ENCODE measurements at regions not wholly inside any gene's neighbourhood (a gene's known extent, or its start where the extent isn't known, plus 50 kb on each side); places are given as distances from the start of the nearest gene placed in this dataset.

- TF ChIP-seq, protein P1, sequence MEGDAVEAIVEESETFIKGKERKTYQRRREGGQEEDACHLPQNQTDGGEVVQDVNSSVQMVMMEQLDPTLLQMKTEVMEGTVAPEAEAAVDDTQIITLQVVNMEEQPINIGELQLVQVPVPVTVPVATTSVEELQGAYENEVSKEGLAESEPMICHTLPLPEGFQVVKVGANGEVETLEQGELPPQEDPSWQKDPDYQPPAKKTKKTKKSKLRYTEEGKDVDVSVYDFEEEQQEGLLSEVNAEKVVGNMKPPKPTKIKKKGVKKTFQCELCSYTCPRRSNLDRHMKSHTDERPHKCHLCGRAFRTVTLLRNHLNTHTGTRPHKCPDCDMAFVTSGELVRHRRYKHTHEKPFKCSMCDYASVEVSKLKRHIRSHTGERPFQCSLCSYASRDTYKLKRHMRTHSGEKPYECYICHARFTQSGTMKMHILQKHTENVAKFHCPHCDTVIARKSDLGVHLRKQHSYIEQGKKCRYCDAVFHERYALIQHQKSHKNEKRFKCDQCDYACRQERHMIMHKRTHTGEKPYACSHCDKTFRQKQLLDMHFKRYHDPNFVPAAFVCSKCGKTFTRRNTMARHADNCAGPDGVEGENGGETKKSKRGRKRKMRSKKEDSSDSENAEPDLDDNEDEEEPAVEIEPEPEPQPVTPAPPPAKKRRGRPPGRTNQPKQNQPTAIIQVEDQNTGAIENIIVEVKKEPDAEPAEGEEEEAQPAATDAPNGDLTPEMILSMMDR (IDR thresholded peaks at IDR 0.05), result no peak
- TF ChIP-seq POLR2A (IDR thresholded peaks at IDR 0.05), result no peak
These were observed 366.5 kb downstream of the TAF11L14 start for GRCh38 chr5:18000744-18001143.

All from breast epithelium (tissue), 3 donors.